ENCODE measurements at regions not wholly inside any gene's neighbourhood (a gene's known extent, or its start where the extent isn't known, plus 50 kb on each side); places are given as distances from the start of the nearest gene placed in this dataset.

DNA sequence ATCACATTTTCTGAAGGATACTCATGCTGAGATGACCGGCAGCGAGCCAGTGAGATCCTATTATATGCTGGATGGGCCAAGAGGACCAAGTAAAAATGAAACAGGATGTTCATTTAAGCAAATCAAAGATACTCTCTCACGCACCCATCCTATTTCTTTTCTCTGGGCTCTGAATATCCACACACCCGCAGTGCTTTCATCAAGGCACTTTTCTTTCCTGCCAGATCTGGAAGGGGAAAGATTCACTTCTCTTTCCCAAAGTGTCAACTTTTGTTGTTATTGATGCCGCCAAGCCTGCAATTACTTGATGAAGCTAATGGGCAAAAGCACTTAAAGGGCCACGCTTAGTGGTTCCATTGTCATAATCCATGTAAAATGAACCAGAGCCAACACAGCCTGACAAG, 191.9 kb upstream of the CHAC2 start:
- DNase-seq = no peak
- TF ChIP-seq EZH2 (IDR thresholded peaks at IDR 0.05; ENCODE audit: low read depth) (no peak), CTCF (conservative IDR thresholded peaks at IDR 0.05) (no peak)
- H3K4me2 ChIP-seq = no peak overlapping the region
- H3K27me3 ChIP-seq (ENCODE audit: insufficient read depth, low read depth) = no peaks in the 10 kb centered on the region
- ChIA-PET POLR2A (ENCODE audit: unreplicated experiment) (no interaction called here), CTCF (interaction anchor here (0.5 kb wide), 1 partner anchor 71 kb away, joined by 3 read pairs; no protein-coding TSS in a partner anchor)
- intact Hi-C loops (cut with micrococcal nuclease; ENCODE audit: unreplicated experiment) = no loop called here
- no peaks in the 10 kb centered on the region for H3K9me3 ChIP-seq (ENCODE audit: insufficient read depth, low read depth)
- no peaks in the 10 kb centered on the region for H3K79me2 ChIP-seq (ENCODE audit: low read depth)
- no peaks in the 10 kb centered on the region for H3F3A ChIP-seq (ENCODE audit: insufficient read depth, low read depth)
- no peaks in the 10 kb centered on the region for H3K9me2 ChIP-seq (ENCODE audit: insufficient read depth)
- H3K36me3 ChIP-seq (ENCODE audit: low read depth) = no peaks in the 10 kb centered on the region
- BruUV-seq (replicated peaks) = no TSS peak
- no peaks in the 10 kb centered on the region for H3K4me1 ChIP-seq (replicated peaks; ENCODE audit: insufficient read depth)
- no peak overlapping the region for H3K4me3 ChIP-seq
- H2AFZ ChIP-seq = no peak overlapping the region
- H4K20me1 ChIP-seq (ENCODE audit: insufficient read depth) = no peaks in the 10 kb centered on the region
- H3K27ac ChIP-seq = no peak overlapping the region

DNA sequence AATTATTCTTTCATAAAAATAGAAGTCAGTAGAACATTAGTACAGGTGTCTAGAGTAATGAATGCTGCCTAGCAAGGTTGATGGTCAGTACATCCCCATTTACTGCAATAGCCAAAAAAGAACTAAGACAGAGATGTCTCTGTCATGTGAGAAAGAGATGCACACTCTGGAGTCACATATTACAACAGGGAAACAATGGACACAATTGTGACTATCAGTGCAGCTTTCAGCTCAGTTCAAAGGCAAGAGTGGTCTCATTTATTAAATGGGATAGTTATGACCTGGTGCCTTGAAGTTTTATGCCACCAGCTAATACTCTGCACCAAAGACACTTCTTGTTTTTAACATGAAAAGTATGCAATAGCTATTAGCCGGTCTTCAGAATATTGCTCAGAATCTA, 194.9 kb upstream of the CHAC2 start:
- Histone ChIP-seq H2AFZ (no peak overlapping the region), H3K79me2 (ENCODE audit: low read depth) (no peaks in the 10 kb centered on the region), H4K20me1 (ENCODE audit: insufficient read depth) (no peaks in the 10 kb centered on the region), H3F3A (ENCODE audit: insufficient read depth, low read depth) (no peaks in the 10 kb centered on the region), H3K9me2 (ENCODE audit: insufficient read depth) (no peaks in the 10 kb centered on the region), H3K27ac (no peak overlapping the region), H3K27me3 (ENCODE audit: insufficient read depth, low read depth) (no peaks in the 10 kb centered on the region), H3K4me3 (no peak overlapping the region), H3K9me3 (ENCODE audit: insufficient read depth, low read depth) (0 out of 2 replicates have a peak, but pooled peaks cover 4% of the 10 kb centered on the region), H3K36me3 (ENCODE audit: low read depth) (no peaks in the 10 kb centered on the region), H3K4me1 (replicated peaks; ENCODE audit: insufficient read depth) (no peaks in the 10 kb centered on the region), H3K4me2 (no peak overlapping the region)
- intact Hi-C loops (cut with micrococcal nuclease; ENCODE audit: unreplicated experiment) = no loop called here
- DNase-seq = no peak
- TF ChIP-seq CTCF (conservative IDR thresholded peaks at IDR 0.05) (no peak), EZH2 (IDR thresholded peaks at IDR 0.05; ENCODE audit: low read depth) (no peak)
- POLR2A ChIA-PET (ENCODE audit: unreplicated experiment) = no interaction called here
- CTCF ChIA-PET = no interaction called here
- no TSS peak for BruUV-seq (replicated peaks)

DNA sequence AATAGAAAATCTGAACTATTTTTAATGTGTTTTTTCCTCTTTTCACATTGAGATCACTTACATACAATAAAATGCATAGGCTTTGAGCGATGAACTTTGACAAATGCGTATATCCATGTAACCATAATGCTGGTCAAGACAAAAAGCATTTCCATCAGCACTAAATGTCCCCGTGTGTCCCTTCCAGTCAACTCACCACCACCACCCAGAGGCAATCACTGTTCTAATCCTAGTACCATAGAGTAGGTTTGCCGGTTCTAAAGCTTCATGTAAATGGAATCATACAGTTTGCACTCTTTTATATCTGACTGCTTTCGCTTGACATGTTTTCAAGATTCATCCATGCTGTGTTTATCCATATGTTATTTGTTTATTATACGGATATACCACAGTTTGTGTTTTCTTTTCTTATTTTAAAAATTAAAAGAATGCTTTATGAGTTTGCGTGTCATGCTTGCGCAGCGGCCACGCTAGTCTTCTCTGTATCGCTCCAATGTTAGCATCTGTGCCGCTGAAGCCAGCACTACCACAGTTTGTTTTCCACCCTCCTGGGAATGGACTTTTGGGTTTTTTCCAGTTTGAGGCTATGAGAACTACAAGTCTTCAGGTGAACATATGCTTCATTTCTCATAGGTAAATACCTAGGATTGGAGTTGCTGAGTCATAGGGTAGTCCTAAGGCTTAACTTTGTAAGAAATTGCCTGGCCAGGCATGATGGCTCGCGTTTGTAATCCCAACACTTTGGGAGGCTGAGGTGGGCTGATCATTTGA, 197.5 kb upstream of the CHAC2 start:
- no peak for DNase-seq
- POLR2A ChIA-PET (ENCODE audit: unreplicated experiment) = no interaction called here
- Histone ChIP-seq H3K27ac (no peak overlapping the region), H3K36me3 (ENCODE audit: low read depth) (no peaks in the 10 kb centered on the region), H3K27me3 (ENCODE audit: insufficient read depth, low read depth) (no peaks in the 10 kb centered on the region), H4K20me1 (ENCODE audit: insufficient read depth) (no peaks in the 10 kb centered on the region), H3K4me1 (replicated peaks; ENCODE audit: insufficient read depth) (no peaks in the 10 kb centered on the region), H3K4me2 (no peak overlapping the region), H3K4me3 (no peak overlapping the region), H3K9me3 (ENCODE audit: insufficient read depth, low read depth) (0 out of 2 replicates have a peak, but pooled peaks cover 4% of the 10 kb centered on the region), H3K9me2 (ENCODE audit: insufficient read depth) (no peaks in the 10 kb centered on the region), H3K79me2 (ENCODE audit: low read depth) (no peaks in the 10 kb centered on the region), H3F3A (ENCODE audit: insufficient read depth, low read depth) (no peaks in the 10 kb centered on the region), H2AFZ (no peak overlapping the region; the same call in 1 of the 2 replicates)
- CTCF ChIA-PET = interaction anchor here (0.7 kb wide), 1 partner anchor 217 kb away, joined by 12 read pairs; no protein-coding TSS in a partner anchor
- BruUV-seq (replicated peaks) = no TSS peak
- no peak for TF ChIP-seq EZH2 (IDR thresholded peaks at IDR 0.05; ENCODE audit: low read depth)
- no peak for TF ChIP-seq CTCF (conservative IDR thresholded peaks at IDR 0.05)
- intact Hi-C loops (cut with micrococcal nuclease; ENCODE audit: unreplicated experiment) = no loop called here

Data from PC-9 (cell line).